ENCODE measurements at regions not wholly inside any gene's neighbourhood (a gene's known extent, or its start where the extent isn't known, plus 50 kb on each side); places are given as distances from the start of the nearest gene placed in this dataset.

- no peak for DNase-seq
- no peak for ATAC-seq
- no peak overlapping the region for H3K4me3 ChIP-seq
- no peak overlapping the region for H3K27ac ChIP-seq
- no peak for TF ChIP-seq CTCF (IDR thresholded peaks at IDR 0.05)
- intact Hi-C loops (cut with DNase I) = no loop called here
- H3K9me3 ChIP-seq = no peaks in the 10 kb centered on the region
- no peaks in the 10 kb centered on the region for H3K27me3 ChIP-seq
- no peaks in the 10 kb centered on the region for H3K4me1 ChIP-seq
- H3K36me3 ChIP-seq = no peaks in the 10 kb centered on the region
Measured at GRCh38 chr15:38614621-38615020, 50.0 kb upstream of the RASGRP1 start.

GRCh38 chr15:38617831-38618230, 53.2 kb upstream of the RASGRP1 start:
- no peak for ATAC-seq
- no peaks in the 10 kb centered on the region for H3K36me3 ChIP-seq
- TF ChIP-seq CTCF (IDR thresholded peaks at IDR 0.05) = no peak

DNA sequence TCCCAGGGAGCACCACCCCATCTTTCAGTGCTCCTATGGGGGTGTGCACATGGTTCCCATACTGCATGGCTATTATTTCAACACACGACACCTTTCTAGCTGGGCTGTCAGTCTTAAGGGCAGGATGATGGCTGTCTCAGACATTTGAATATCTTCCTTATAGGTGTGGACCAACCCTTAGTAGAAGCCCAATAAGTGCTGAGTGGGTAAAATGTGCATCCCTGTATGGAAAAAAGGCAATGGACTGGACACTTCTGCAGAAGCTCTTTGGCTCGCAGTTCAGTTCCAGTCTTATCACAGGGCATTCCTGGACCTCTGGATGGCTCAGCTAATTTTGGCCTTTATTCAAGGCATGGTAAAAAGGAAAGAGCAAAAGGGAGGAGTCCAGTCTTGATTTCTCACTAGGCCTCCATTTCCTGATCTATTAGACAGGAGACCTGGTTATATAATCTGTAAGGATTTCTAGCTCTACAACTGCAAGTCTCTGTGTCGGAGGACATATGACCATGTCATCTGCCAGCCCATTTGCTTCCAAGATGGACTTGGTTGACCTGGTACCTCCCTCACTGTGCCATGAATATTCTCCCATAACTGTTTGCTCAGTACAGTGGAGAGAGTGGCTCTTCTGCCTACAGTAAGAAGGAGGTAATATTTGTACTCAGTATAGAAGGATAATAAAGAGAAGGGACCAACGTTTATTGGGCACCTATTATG, 53.8 kb upstream of the RASGRP1 start:
- Histone ChIP-seq H3K4me3 (no peak overlapping the region), H3K27ac (no peak overlapping the region), H3K36me3 (no peaks in the 10 kb centered on the region), H3K4me1 (no peaks in the 10 kb centered on the region), H3K9me3 (no peaks in the 10 kb centered on the region), H3K27me3 (no peaks in the 10 kb centered on the region)
- no peak for TF ChIP-seq CTCF (IDR thresholded peaks at IDR 0.05)
- no peak for ATAC-seq
- no peak for DNase-seq
- intact Hi-C loops (cut with DNase I) = no loop called here

More at GRCh38 chr15:38617831-38618230, 53.2 kb upstream of the RASGRP1 start:
- no peaks in the 10 kb centered on the region for H3K9me3 ChIP-seq
- intact Hi-C loops (cut with DNase I) = no loop called here
- no peak for DNase-seq
- no peaks in the 10 kb centered on the region for H3K4me1 ChIP-seq
- H3K27ac ChIP-seq = no peak overlapping the region
- H3K4me3 ChIP-seq = no peak overlapping the region
- H3K27me3 ChIP-seq = no peaks in the 10 kb centered on the region

- Histone ChIP-seq H3K9me3 (no peaks in the 10 kb centered on the region), H3K27ac (no peak overlapping the region), H3K36me3 (no peaks in the 10 kb centered on the region), H3K4me1 (peaks cover 3% of the 10 kb centered on the region), H3K27me3 (no peaks in the 10 kb centered on the region), H3K4me3 (no peak overlapping the region)
- TF ChIP-seq CTCF (IDR thresholded peaks at IDR 0.05) = no peak
- intact Hi-C loops (cut with DNase I) = no loop called here
- DNase-seq (no peak), ATAC-seq (no peak)
Measured at GRCh38 chr15:38620098-38620497, 55.5 kb upstream of the RASGRP1 start.

GRCh38 chr15:38620851-38621594, 56.4 kb upstream of the RASGRP1 start:
- no peak for TF ChIP-seq CTCF (IDR thresholded peaks at IDR 0.05)
- ATAC-seq = no peak
- no peaks in the 10 kb centered on the region for H3K9me3 ChIP-seq
- H3K27me3 ChIP-seq = no peaks in the 10 kb centered on the region
- intact Hi-C loops (cut with DNase I) = no loop called here
- no peak overlapping the region for H3K27ac ChIP-seq
- no peaks in the 10 kb centered on the region for H3K36me3 ChIP-seq
- peaks cover 3% of the 10 kb centered on the region for H3K4me1 ChIP-seq
- H3K4me3 ChIP-seq = no peak overlapping the region
- DNase-seq = no peak
